OCI-LY7 (cell line): ENCODE measurements at regions not wholly inside any gene's neighbourhood (a gene's known extent, or its start where the extent isn't known, plus 50 kb on each side); places are given as distances from the start of the nearest gene placed in this dataset.
"Not testable (repeated sequence)": the region's sequence is repeated elsewhere in the genome, so short reads cannot be mapped to it uniquely, and the experiment has no call there.

Experiments
- BruUV-seq: library from RNA; stranded (reverse); fragments of 400-500 nt; replicated peaks from 2 replicates; lab custom pipeline; 2021; lab: Mats Ljungman, UMichigan
- CTCF ChIA-PET: fragments of 300-600 bp; sonication (Branson Sonifier 250); formaldehyde crosslinking; loops from one replicate; lab custom pipeline; 2022; ENCODE audit warnings: antibody characterized with exemption; ENCODE audit not compliant: unreplicated experiment; lab: Charles Lee
- POLR2A ChIA-PET: fragments of 300-600 bp; sonication (Branson Sonifier 250); formaldehyde crosslinking; loops from one replicate; lab custom pipeline; 2022; ENCODE audit warnings: antibody characterized with exemption; lab: Charles Lee
- DNase-seq: peaks from one replicate; pipeline ENCODE4 v3.0.0-alpha.2; 2015; ENCODE audit warnings: low spot score
- H2AFZ ChIP-seq: fragments of 200-600 bp; sonication (generic), shearing (Covaris generic); 2 replicates; pipeline ENCODE4 v1.6.1; 2014; ENCODE audit warnings: mild to moderate bottlenecking, antibody characterized with exemption, low read length, moderate library complexity
- H3K27ac ChIP-seq: fragments of 200-600 bp; sonication (generic); 2 replicates; pipeline ENCODE4 v1.5.1; 2014; ENCODE audit warnings: mixed run types, low read depth, mild to moderate bottlenecking, moderate library complexity, low read length, inconsistent platforms; ENCODE audit not compliant: poor library complexity, severe bottlenecking
- H3K36me3 ChIP-seq: fragments of 200-600 bp; sonication (generic); 2 replicates; pipeline ENCODE4 v1.6.1; 2014; ENCODE audit warnings: mild to moderate bottlenecking, antibody characterized with exemption, low read length, moderate library complexity, mixed read lengths; ENCODE audit not compliant: insufficient read depth
- H3K4me1 ChIP-seq: fragments of 200-600 bp; sonication (generic); 2 replicates; pipeline ENCODE4 v1.5.1; 2014; ENCODE audit warnings: mild to moderate bottlenecking, low read length; ENCODE audit not compliant: insufficient read depth, poor library complexity, severe bottlenecking
- H3K4me2 ChIP-seq: fragments of 200-600 bp; sonication (generic); 2 replicates; pipeline ENCODE4 v1.6.1; 2014; ENCODE audit warnings: mild to moderate bottlenecking, low read length
- H3K4me3 ChIP-seq: fragments of 200-600 bp; sonication (generic); 2 replicates; pipeline ENCODE4 v1.5.1; 2014; ENCODE audit warnings: mild to moderate bottlenecking, low read depth, low read length; ENCODE audit not compliant: poor library complexity, severe bottlenecking
- H3K79me2 ChIP-seq: fragments of 200-600 bp; sonication (generic); 2 replicates; pipeline ENCODE4 v1.6.1; 2016; ENCODE audit warnings: low read depth, mild to moderate bottlenecking, low read length, moderate library complexity, mixed read lengths; ENCODE audit not compliant: insufficient read depth
- H3K9me2 ChIP-seq: fragments of 200-600 bp; sonication (generic); 2 replicates; pipeline ENCODE4 v1.6.1; 2016; ENCODE audit warnings: mild to moderate bottlenecking, low read length, mixed read lengths; ENCODE audit not compliant: insufficient read depth
- H3K9me3 ChIP-seq: fragments of 200-600 bp; sonication (generic); 2 replicates; pipeline ENCODE4 v1.6.1; 2014; ENCODE audit warnings: mild to moderate bottlenecking, mixed run types, low read length, mixed read lengths
- H4K20me1 ChIP-seq: fragments of 200-600 bp; sonication (generic); 2 replicates; pipeline ENCODE4 v1.6.1; 2014; ENCODE audit warnings: mild to moderate bottlenecking, antibody characterized with exemption, low read length, moderate library complexity, mixed read lengths; ENCODE audit not compliant: insufficient read depth
- EZH2phosphoT487 ChIP-seq: fragments of 200-600 bp; sonication (generic); IDR thresholded peaks from 2 replicates; pipeline ENCODE4 v1.6.1; 2018; ENCODE audit warnings: low read depth, borderline replicate concordance, mild to moderate bottlenecking, mixed run types, antibody characterized with exemption, low read length, moderate library complexity, mixed read lengths
- intact Hi-C: fragments of 100-400 bp; cut with micrococcal nuclease; formaldehyde crosslinking; loops from one replicate; pipeline ENCODE4 v1.10.0; 2022; ENCODE audit not compliant: unreplicated experiment
- TF ChIP-seq, protein P1 (sequence below): fragments of 200-600 bp; sonication (generic); conservative IDR thresholded peaks from 2 replicates; pipeline ENCODE4 v1.5.1; 2014; ENCODE audit warnings: mild to moderate bottlenecking, antibody characterized with exemption, low read length, moderate library complexity, mixed read lengths

DNA sequence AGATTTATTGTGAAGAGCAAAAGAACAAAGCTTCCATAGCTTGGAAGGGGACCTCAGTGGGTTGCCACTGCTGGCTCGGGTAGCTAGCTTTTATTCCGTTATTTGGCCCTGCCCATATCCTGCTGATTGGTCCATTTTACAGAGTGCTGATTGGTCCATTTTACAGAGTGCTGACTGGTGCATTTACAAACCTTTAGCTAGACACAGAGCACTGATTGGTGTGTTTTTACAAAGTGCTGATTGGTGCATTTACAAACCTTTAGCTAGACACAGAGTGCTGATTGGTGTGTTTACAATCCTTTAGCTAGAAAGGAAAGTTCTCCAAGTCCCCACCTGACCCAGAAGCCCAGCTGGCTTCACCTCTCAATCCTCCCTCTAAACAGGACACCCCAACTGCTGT lies 91.6 kb downstream of the EBLN2 start:
- intact Hi-C loops, CTCF ChIA-PET, H3K4me1 ChIP-seq, H3K9me3 ChIP-seq, H3K9me2 ChIP-seq, DNase-seq, H3K27ac ChIP-seq, POLR2A ChIA-PET, H3K4me3 ChIP-seq, H2AFZ ChIP-seq, H3K36me3 ChIP-seq, BruUV-seq, H3K4me2 ChIP-seq, H3K79me2 ChIP-seq, H4K20me1 ChIP-seq: not testable (repeated sequence)

DNA sequence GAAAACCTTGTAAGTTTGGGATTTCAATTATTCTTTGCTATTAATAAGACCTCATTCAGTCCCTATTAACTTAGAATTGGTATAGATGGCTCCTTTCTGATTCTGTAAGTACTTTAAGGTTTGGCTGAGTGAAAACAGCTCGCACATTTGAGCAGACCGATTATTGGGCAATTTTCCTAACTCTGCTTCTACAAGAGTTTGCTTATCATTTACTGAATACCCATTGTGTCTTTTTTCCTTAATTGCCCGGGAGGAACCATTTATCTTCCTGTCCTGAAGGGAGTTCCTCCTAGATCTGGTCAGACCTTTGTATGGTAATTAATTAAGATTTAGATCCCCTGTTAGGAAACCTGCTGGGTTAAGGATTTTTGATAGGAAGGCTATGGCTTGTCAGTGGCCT lies 92.8 kb downstream of the EBLN2 start:
- BruUV-seq, H3K9me3 ChIP-seq, CTCF ChIA-PET, DNase-seq, POLR2A ChIA-PET, H4K20me1 ChIP-seq, H3K4me3 ChIP-seq, H3K79me2 ChIP-seq, H3K9me2 ChIP-seq, H3K4me1 ChIP-seq, H3K27ac ChIP-seq, H2AFZ ChIP-seq, H3K36me3 ChIP-seq, H3K4me2 ChIP-seq, intact Hi-C loops: not testable (repeated sequence)

DNA sequence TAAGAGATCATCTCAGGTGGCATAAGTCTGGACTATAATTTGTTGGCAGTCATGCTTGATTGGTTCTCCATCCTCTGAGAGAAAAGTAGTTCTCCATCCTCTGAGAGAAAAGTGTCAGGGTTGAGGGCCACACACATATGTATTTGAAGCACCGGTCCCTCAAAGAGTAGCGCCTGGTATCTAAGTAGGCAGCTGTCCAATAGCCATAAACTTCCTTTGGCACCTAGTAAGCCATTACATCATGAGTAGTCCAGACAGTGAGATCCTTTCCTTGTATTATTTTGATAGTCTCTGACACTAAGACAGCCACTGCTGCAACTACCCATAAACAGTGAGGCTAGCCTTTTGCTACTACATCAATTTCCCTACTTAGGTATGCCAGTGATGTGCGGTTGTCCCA lies 94.0 kb downstream of the EBLN2 start:
- intact Hi-C loops, H4K20me1 ChIP-seq, DNase-seq, H3K36me3 ChIP-seq, H3K9me3 ChIP-seq, H3K4me2 ChIP-seq, H3K4me1 ChIP-seq, POLR2A ChIA-PET, H3K4me3 ChIP-seq, H3K9me2 ChIP-seq, CTCF ChIA-PET, H3K79me2 ChIP-seq, H2AFZ ChIP-seq, H3K27ac ChIP-seq, BruUV-seq: not testable (repeated sequence)

DNA sequence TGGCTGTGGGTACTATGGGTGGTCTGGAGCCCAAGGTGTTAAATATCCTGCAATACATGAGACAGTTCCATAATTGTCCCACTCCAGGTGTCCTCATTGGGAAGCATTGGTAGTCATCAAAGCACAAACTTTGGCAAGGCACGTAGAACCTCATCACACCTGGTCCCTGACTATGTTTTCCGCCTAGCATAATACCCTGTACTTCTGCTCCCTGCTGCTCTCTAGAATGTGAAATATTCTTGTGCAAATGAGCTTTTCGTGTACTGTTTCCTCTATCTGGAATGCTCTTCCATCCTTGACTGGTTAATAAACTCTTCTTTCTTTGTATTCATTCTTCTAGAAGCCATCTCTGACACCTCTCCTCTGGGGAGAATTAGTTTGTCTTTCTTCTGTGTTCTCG lies 103.2 kb downstream of the EBLN2 start:
- POLR2A ChIA-PET: interaction anchor here (0.6 kb wide), 1 partner anchor 436 kb away, joined by 3 read pairs; no protein-coding TSS in a partner anchor
- no peaks in the 10 kb centered on the region for H3K9me2 ChIP-seq
- no peaks in the 10 kb centered on the region for H4K20me1 ChIP-seq
- BruUV-seq: no TSS peak
- no peaks in the 10 kb centered on the region for H3K4me1 ChIP-seq
- intact Hi-C loops: no loop called here
- no peak overlapping the region for H3K4me3 ChIP-seq
- H3K4me2 ChIP-seq: no peak overlapping the region
- TF ChIP-seq, protein P1, sequence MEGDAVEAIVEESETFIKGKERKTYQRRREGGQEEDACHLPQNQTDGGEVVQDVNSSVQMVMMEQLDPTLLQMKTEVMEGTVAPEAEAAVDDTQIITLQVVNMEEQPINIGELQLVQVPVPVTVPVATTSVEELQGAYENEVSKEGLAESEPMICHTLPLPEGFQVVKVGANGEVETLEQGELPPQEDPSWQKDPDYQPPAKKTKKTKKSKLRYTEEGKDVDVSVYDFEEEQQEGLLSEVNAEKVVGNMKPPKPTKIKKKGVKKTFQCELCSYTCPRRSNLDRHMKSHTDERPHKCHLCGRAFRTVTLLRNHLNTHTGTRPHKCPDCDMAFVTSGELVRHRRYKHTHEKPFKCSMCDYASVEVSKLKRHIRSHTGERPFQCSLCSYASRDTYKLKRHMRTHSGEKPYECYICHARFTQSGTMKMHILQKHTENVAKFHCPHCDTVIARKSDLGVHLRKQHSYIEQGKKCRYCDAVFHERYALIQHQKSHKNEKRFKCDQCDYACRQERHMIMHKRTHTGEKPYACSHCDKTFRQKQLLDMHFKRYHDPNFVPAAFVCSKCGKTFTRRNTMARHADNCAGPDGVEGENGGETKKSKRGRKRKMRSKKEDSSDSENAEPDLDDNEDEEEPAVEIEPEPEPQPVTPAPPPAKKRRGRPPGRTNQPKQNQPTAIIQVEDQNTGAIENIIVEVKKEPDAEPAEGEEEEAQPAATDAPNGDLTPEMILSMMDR: no peak
- TF ChIP-seq EZH2phosphoT487: no peak
- H3K79me2 ChIP-seq: no peaks in the 10 kb centered on the region
- H2AFZ ChIP-seq: no peak overlapping the region
- DNase-seq: no peak
- H3K9me3 ChIP-seq: no peaks in the 10 kb centered on the region
- H3K27ac ChIP-seq: no peak overlapping the region
- CTCF ChIA-PET: no interaction called here
- no peaks in the 10 kb centered on the region for H3K36me3 ChIP-seq
